ENCODE measurements at regions not wholly inside any gene's neighbourhood (a gene's known extent, or its start where the extent isn't known, plus 50 kb on each side); places are given as distances from the start of the nearest gene placed in this dataset.

DNA sequence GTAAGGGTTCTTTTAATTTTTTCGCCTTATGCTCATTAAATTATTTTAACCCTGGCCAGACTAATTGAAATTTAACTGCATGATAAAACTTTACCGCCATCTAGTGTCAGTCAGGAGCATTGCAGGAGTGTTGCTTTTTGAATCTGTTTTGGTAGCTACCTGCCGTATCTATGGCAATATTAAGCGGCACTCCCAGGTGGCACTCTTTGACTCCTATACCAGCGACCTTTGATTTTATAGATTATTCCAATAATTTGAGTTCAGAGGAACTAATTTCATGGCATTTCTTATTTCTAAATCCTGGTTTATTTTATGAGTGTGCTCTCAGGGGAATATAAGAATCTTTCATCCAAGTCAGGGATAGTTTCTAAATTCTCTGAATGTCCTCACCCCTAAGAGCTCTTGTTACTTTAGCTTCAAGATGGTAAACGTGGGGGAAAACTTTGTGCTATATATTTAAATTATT, 198.9 kb downstream of the REEP3 start:
- peak; percentile 91 for ATAC-seq
- Histone ChIP-seq H3K27ac (peak overlapping the region in 1 of 4 donors; percentile 41), H3K4me3 (no peak overlapping the region), H3K4me1 (peaks cover 14% of the 10 kb centered on the region), H3K36me3 (replicated peaks in 1 of 2; ENCODE audit: insufficient read depth in 1 of 2, low read depth in 2 of 2) (no peaks in the 10 kb centered on the region), H3K27me3 (no peaks in the 10 kb centered on the region), H3K9me3 (no peaks in the 10 kb centered on the region)
- peak in 1 of 3 donors; percentile 6 for TF ChIP-seq POLR2A (IDR thresholded peaks at IDR 0.05)
- TF ChIP-seq, protein P1, sequence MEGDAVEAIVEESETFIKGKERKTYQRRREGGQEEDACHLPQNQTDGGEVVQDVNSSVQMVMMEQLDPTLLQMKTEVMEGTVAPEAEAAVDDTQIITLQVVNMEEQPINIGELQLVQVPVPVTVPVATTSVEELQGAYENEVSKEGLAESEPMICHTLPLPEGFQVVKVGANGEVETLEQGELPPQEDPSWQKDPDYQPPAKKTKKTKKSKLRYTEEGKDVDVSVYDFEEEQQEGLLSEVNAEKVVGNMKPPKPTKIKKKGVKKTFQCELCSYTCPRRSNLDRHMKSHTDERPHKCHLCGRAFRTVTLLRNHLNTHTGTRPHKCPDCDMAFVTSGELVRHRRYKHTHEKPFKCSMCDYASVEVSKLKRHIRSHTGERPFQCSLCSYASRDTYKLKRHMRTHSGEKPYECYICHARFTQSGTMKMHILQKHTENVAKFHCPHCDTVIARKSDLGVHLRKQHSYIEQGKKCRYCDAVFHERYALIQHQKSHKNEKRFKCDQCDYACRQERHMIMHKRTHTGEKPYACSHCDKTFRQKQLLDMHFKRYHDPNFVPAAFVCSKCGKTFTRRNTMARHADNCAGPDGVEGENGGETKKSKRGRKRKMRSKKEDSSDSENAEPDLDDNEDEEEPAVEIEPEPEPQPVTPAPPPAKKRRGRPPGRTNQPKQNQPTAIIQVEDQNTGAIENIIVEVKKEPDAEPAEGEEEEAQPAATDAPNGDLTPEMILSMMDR (IDR thresholded peaks at IDR 0.05) = peak; percentile 90 to 99 (median 97)
- peak; percentile 70 to 78 (median 76) for DNase-seq
- WGBS, 2 donors = 1% methylated on average over 6 of the region's 6 CpGs
- intact Hi-C loops (cut with DNase I) = loop anchor here (5.0 kb wide), 1 partner anchor 508 kb away; no protein-coding TSS in a partner anchor

DNA sequence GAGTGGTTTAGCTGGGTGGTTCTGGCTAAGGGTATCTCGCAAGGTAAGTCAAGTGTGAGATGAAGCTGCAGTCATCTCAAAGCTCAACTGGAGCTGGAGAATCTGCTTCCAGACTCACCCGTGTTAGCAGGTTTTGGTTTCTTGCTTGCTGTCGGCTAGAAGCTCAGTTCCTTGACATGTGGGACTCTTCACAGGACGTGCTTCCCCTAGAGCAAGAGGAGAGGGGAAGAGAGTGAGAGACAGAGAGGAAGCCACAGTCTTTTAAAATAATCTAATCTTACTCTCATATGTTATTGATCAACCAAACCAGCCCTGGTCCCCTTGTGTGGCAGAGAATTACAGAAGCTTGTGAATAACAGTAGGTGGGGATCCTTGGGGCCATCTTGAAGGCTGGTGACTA, 199.5 kb downstream of the REEP3 start:
- no peak overlapping the region for H3K27ac ChIP-seq
- TF ChIP-seq POLR2A (IDR thresholded peaks at IDR 0.05) = no peak
- TF ChIP-seq, protein P1 (IDR thresholded peaks at IDR 0.05) = no peak
- H3K4me1 ChIP-seq = peaks cover 14% of the 10 kb centered on the region
- H3K27me3 ChIP-seq = no peaks in the 10 kb centered on the region
- DNase-seq = no peak
- H3K9me3 ChIP-seq = no peaks in the 10 kb centered on the region
- intact Hi-C loops (cut with DNase I) = loop anchor here (5.0 kb wide), 1 partner anchor 508 kb away; no protein-coding TSS in a partner anchor
- WGBS, 2 donors = 36 to 49% methylated on average over 4 of the region's 4 CpGs
- H3K36me3 ChIP-seq (replicated peaks in 1 of 2; ENCODE audit: insufficient read depth in 1 of 2, low read depth in 2 of 2) = no peaks in the 10 kb centered on the region
- no peak overlapping the region for H3K4me3 ChIP-seq
- no peak for ATAC-seq

DNA sequence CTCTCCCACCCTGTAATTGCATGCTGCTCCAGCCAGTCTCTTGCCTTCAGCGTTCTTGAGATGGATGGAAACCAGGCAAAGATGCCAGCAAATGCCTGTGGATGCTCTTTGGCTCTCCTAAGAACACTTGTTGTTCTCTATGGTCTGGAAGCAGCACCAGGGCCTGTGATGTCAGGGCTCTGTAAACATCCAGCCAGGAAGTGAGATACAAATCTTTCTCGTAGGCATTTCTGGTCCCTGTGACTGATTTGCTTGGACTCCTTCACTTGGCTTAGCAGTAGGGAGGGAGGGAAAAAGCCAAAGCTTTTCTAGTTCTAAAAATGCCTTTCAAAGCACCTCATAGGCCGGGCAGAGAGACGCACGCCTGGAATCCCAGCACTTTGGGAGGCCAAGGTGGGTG, 201.3 kb downstream of the REEP3 start:
- Histone ChIP-seq H3K9me3 (no peaks in the 10 kb centered on the region), H3K27me3 (no peaks in the 10 kb centered on the region), H3K4me1 (peaks cover 14% of the 10 kb centered on the region), H3K27ac (no peak overlapping the region), H3K4me3 (no peak overlapping the region), H3K36me3 (replicated peaks in 1 of 2; ENCODE audit: insufficient read depth in 1 of 2, low read depth in 2 of 2) (no peaks in the 10 kb centered on the region)
- TF ChIP-seq, protein P1 (IDR thresholded peaks at IDR 0.05) = no peak
- no peak for TF ChIP-seq POLR2A (IDR thresholded peaks at IDR 0.05)
- WGBS, 2 donors = 54 to 70% methylated on average over 5 of the region's 5 CpGs
- ATAC-seq (peak; percentile 31), DNase-seq (peak in 1 of 4 donors; percentile 27)
- intact Hi-C loops (cut with DNase I) = loop anchor here (5.0 kb wide), 1 partner anchor 510 kb away; no protein-coding TSS in a partner anchor

DNA sequence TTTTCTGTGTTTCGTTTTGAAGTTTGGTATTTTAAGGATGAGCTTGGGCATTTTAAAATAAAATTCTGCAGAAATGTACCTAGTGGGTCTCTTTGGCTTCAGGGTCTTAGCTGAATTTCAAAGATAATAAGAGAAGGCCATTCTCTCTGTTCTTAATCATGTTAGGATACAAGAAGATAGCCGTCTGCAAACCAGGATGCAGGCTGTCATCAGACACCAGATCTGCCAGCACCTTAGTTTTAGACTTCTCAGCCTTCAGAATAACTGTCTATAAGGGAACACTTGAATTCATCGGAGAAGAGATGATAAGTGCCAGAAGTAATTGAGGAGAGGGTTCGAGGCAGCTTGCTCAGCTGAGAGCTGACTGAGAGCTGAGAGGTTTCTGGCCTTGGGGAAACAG, 202.1 kb downstream of the REEP3 start:
- Histone ChIP-seq H3K36me3 (replicated peaks in 1 of 2; ENCODE audit: insufficient read depth in 1 of 2, low read depth in 2 of 2) (no peaks in the 10 kb centered on the region), H3K4me1 (peaks cover 14% of the 10 kb centered on the region), H3K9me3 (no peaks in the 10 kb centered on the region), H3K27me3 (no peaks in the 10 kb centered on the region), H3K4me3 (no peak overlapping the region), H3K27ac (no peak overlapping the region)
- DNase-seq = no peak
- ATAC-seq = no peak
- no peak for TF ChIP-seq POLR2A (IDR thresholded peaks at IDR 0.05)
- TF ChIP-seq, protein P1 (IDR thresholded peaks at IDR 0.05) = no peak
- intact Hi-C loops (cut with DNase I) = loop anchor here (5.0 kb wide), 1 partner anchor 511 kb away; no protein-coding TSS in a partner anchor
- WGBS, 2 donors = 47 to 74% methylated on average over 4 of the region's 4 CpGs

DNA sequence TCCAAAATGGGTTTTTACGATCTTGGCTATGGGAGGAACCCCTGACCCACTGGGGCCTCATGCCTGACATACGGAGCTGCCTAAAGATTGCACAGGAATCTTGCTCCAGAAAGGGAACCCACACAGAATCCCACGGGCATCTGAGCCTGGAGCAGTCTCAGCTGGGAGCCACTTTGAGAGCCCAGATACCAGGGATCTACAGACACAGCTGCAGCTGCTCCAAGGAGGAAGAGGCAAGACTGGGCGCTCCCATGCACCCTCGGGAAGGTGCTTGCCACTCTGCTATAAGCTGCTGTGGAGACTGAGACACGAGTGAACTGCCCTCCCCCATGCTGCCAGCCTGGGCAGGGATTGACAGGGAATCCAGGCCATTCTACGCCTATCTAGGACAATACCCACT, 202.5 kb downstream of the REEP3 start:
- Histone ChIP-seq H3K36me3 (replicated peaks in 1 of 2; ENCODE audit: insufficient read depth in 1 of 2, low read depth in 2 of 2) (no peaks in the 10 kb centered on the region), H3K4me3 (no peak overlapping the region), H3K27ac (no peak overlapping the region), H3K4me1 (peaks cover 14% of the 10 kb centered on the region), H3K9me3 (no peaks in the 10 kb centered on the region), H3K27me3 (no peaks in the 10 kb centered on the region)
- intact Hi-C loops (cut with DNase I) = loop anchor here (5.0 kb wide), 1 partner anchor 511 kb away; no protein-coding TSS in a partner anchor
- WGBS, 2 donors = 72 to 79% methylated on average over 4 to 7 of the region's 7 CpGs
- no peak for ATAC-seq
- no peak for DNase-seq
- TF ChIP-seq, protein P1 (IDR thresholded peaks at IDR 0.05) = no peak
- no peak for TF ChIP-seq POLR2A (IDR thresholded peaks at IDR 0.05)

Data from body of pancreas (tissue), 4 donors.